Stomach (tissue), 4 donors: ENCODE measurements at regions not wholly inside any gene's neighbourhood (a gene's known extent, or its start where the extent isn't known, plus 50 kb on each side); places are given as distances from the start of the nearest gene placed in this dataset.

Experiments
- EP300 ChIP-seq: sonication (generic); formaldehyde crosslinking; IDR thresholded peaks from one replicate; pipeline ENCODE4 v1.6.1; 2017; ENCODE audit warnings: antibody characterized with exemption
- POLR2A ChIP-seq, 4 donors: fragments of 450-650 bp; IDR thresholded peaks; one replicate each; pipeline ENCODE4 v1.6.1; 2016; ENCODE audit warnings: antibody characterized with exemption in 4 of 4, control low read depth in 2 of 4, mild to moderate bottlenecking in 1 of 4, moderate library complexity in 1 of 4
- POLR2AphosphoS5 ChIP-seq, 3 donors: sonication (generic); formaldehyde crosslinking; IDR thresholded peaks; one replicate each; pipeline ENCODE4 v1.6.1; 2016; ENCODE audit warnings: antibody characterized with exemption in 3 of 3
- TF ChIP-seq, protein P1 (sequence below), 7 experiments: fragments of 450-650 bp in 4 of 7; fragments of 200-600 bp in 3 of 7; sonication (generic) in 3 of 7; IDR thresholded peaks; one replicate each; pipeline ENCODE4 v1.5.1; 2016 to 2019; ENCODE audit warnings: antibody characterized with exemption in 7 of 7, control low read depth in 2 of 7, mild to moderate bottlenecking in 1 of 7

DNA sequence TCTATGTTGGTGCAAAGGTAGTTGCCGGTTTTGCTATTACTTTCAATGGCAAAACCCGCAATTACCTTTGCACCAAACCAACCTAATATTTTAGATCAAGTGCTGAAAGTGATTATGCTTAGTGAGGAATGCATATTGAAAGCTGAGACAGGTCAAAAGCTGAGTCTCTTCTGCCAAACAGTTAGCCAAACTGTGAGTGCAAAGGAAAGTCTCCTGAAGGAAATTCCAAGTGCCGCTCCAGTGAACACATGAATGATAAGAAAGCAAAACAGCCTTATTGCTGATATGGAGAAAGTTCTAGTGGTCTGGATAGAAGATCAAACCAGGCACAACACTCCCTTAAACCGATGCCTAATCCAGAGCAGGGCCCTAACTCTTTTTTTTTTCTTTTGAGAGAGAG, 83.1 kb upstream of the ERRFI1 start:
- TF ChIP-seq, protein P1, sequence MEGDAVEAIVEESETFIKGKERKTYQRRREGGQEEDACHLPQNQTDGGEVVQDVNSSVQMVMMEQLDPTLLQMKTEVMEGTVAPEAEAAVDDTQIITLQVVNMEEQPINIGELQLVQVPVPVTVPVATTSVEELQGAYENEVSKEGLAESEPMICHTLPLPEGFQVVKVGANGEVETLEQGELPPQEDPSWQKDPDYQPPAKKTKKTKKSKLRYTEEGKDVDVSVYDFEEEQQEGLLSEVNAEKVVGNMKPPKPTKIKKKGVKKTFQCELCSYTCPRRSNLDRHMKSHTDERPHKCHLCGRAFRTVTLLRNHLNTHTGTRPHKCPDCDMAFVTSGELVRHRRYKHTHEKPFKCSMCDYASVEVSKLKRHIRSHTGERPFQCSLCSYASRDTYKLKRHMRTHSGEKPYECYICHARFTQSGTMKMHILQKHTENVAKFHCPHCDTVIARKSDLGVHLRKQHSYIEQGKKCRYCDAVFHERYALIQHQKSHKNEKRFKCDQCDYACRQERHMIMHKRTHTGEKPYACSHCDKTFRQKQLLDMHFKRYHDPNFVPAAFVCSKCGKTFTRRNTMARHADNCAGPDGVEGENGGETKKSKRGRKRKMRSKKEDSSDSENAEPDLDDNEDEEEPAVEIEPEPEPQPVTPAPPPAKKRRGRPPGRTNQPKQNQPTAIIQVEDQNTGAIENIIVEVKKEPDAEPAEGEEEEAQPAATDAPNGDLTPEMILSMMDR (IDR thresholded peaks at IDR 0.05): no peak
- no peak for TF ChIP-seq POLR2A (IDR thresholded peaks at IDR 0.05)
- no peak for TF ChIP-seq POLR2AphosphoS5 (IDR thresholded peaks at IDR 0.05)
- TF ChIP-seq EP300: no peak
